HepG2 (cell line): ENCODE measurements at regions not wholly inside any gene's neighbourhood (a gene's known extent, or its start where the extent isn't known, plus 50 kb on each side); places are given as distances from the start of the nearest gene placed in this dataset.

ENCODE experiments used
- CREB3 ChIP-seq: sonication (generic); formaldehyde crosslinking; IDR thresholded peaks from 2 replicates; pipeline ENCODE4 v1.5.0; 2020; ENCODE audit warnings: missing genetic modification reagents
- CTCF ChIP-seq: sonication (generic); formaldehyde crosslinking; IDR thresholded peaks from 2 replicates; pipeline ENCODE4 v1.5.0; 2020; ENCODE audit warnings: mild to moderate bottlenecking, missing genetic modification reagents, moderate library complexity
- JDP2 ChIP-seq: sonication (generic); formaldehyde crosslinking; IDR thresholded peaks from 2 replicates; pipeline ENCODE4 v1.8.1; 2022; ENCODE audit warnings: missing genetic modification reagents, borderline replicate concordance
- KIAA2018 ChIP-seq: sonication (generic); formaldehyde crosslinking; IDR thresholded peaks from 2 replicates; pipeline ENCODE4 v1.5.0; 2020; ENCODE audit warnings: mild to moderate bottlenecking, missing genetic modification reagents, borderline replicate concordance
- MTF1 ChIP-seq: sonication (generic); formaldehyde crosslinking; IDR thresholded peaks from 2 replicates; pipeline ENCODE4 v1.5.0; 2020; ENCODE audit warnings: missing genetic modification reagents
- NR2F1 ChIP-seq, 2 experiments: fragments of 450-650 bp in 1 of 2; formaldehyde crosslinking in 1 of 2; IDR thresholded peaks; 2 replicates each; pipeline versions ENCODE4 v1.5.0 to v1.6.1; 2016 to 2020; ENCODE audit warnings: mild to moderate bottlenecking in 1 of 2, missing compliant biosample characterization in 1 of 2, missing genetic modification reagents in 1 of 2, moderate library complexity in 1 of 2
- NR2F6 ChIP-seq, 2 experiments: IDR thresholded peaks; 2 replicates each; pipeline ENCODE4 v1.6.1; 2016; ENCODE audit warnings: antibody characterized with exemption in 1 of 2, mild to moderate bottlenecking in 1 of 2
- PITX1 ChIP-seq: sonication (generic); formaldehyde crosslinking; IDR thresholded peaks from 2 replicates; pipeline ENCODE4 v1.5.1; 2020; ENCODE audit warnings: mild to moderate bottlenecking, missing genetic modification reagents
- TBX2 ChIP-seq: sonication (generic); formaldehyde crosslinking; IDR thresholded peaks from 2 replicates; pipeline ENCODE4 v1.5.0; 2020; ENCODE audit warnings: missing genetic modification reagents, mild to moderate bottlenecking, borderline replicate concordance
- ZBTB14 ChIP-seq: sonication (generic); formaldehyde crosslinking; IDR thresholded peaks from 2 replicates; pipeline ENCODE4 v1.4.0; 2020; ENCODE audit warnings: missing genetic modification reagents
- ZFX ChIP-seq: sonication (generic); formaldehyde crosslinking; IDR thresholded peaks from 2 replicates; pipeline ENCODE4 v1.4.0; 2020; ENCODE audit warnings: mild to moderate bottlenecking, low read depth, missing genetic modification reagents, moderate library complexity
- ZMAT5 ChIP-seq: sonication (generic); formaldehyde crosslinking; IDR thresholded peaks from 2 replicates; pipeline ENCODE4 v1.5.0; 2020; ENCODE audit warnings: mild to moderate bottlenecking, low read depth, missing genetic modification reagents, borderline replicate concordance
- ZNF101 ChIP-seq: sonication (generic); formaldehyde crosslinking; IDR thresholded peaks from 2 replicates; pipeline ENCODE4 v1.4.0; 2020; ENCODE audit warnings: mild to moderate bottlenecking, low read depth, missing genetic modification reagents, borderline replicate concordance
- ZNF275 ChIP-seq: sonication (generic); formaldehyde crosslinking; IDR thresholded peaks from 2 replicates; pipeline ENCODE4 v1.8.0; 2022; ENCODE audit warnings: missing genetic modification reagents, mild to moderate bottlenecking, inconsistent platforms, borderline replicate concordance

- TF ChIP-seq TBX2 (CRISPR knock-in tag) (peak; percentile 37; the same call in 1 of the 2 replicates), NR2F1 (CRISPR knock-in tag; IDR thresholded peaks at IDR 0.05) (no peak), ZNF101 (CRISPR knock-in tag) (no peak), KIAA2018 (CRISPR knock-in tag) (no peak), ZBTB14 (CRISPR knock-in tag) (no peak), CTCF (CRISPR knock-in tag) (no peak), ZFX (0 out of 2 replicates have a peak, but pooled peaks have one; percentile 10), MTF1 (CRISPR knock-in tag) (no peak), ZNF275 (no peak), NR2F6 (IDR thresholded peaks at IDR 0.05) (0 out of 2 replicates have a peak, but pooled peaks have one; percentile 14), NR2F6 (CRISPR knock-in tag; IDR thresholded peaks at IDR 0.05) (no peak), JDP2 (CRISPR knock-in tag) (no peak), ZMAT5 (CRISPR knock-in tag) (no peak), PITX1 (CRISPR knock-in tag) (no peak), CREB3 (CRISPR knock-in tag) (no peak)
These were observed 103.5 kb downstream of the SPRY4 start (continued) for GRCh38 chr5:142221091-142221860.
